ENCODE measurements at regions not wholly inside any gene's neighbourhood (a gene's known extent, or its start where the extent isn't known, plus 50 kb on each side); places are given as distances from the start of the nearest gene placed in this dataset.

DNA sequence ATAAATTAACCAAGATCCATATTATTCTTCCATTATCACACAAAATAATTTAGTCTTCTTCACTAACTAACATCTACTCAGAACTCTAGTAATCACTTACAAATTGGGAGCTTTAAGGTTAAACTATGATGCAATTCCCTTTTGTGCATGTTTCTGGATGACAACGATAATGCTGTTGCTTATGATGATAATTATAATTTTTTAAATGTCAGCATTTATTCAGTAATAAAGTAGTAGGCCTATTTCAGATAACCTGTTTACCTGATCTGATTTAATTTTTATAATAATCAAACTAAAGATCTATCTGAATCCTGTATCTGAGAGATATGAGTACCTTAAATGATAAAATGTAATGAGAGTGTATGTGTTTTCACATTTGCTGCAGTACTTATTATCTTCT, 507.8 kb upstream of the GRID2 start:
- Histone ChIP-seq H3K36me3 (no peaks in the 10 kb centered on the region), H3K4me1 (no peaks in the 10 kb centered on the region), H3K4me3 (no peak overlapping the region), H3K27me3 (no peaks in the 10 kb centered on the region), H3K27ac (no peak overlapping the region), H3K9me3 (no peaks in the 10 kb centered on the region)
- intact Hi-C loops (cut with DNase I; ENCODE audit: low total_unique reads) = no loop called here
- DNase-seq = no peak
- no peak for TF ChIP-seq POLR2AphosphoS5 (IDR thresholded peaks at IDR 0.05)
- no peak for TF ChIP-seq EP300 (IDR thresholded peaks at IDR 0.05)
- TF ChIP-seq POLR2A (IDR thresholded peaks at IDR 0.05) = no peak
- TF ChIP-seq, protein P1, sequence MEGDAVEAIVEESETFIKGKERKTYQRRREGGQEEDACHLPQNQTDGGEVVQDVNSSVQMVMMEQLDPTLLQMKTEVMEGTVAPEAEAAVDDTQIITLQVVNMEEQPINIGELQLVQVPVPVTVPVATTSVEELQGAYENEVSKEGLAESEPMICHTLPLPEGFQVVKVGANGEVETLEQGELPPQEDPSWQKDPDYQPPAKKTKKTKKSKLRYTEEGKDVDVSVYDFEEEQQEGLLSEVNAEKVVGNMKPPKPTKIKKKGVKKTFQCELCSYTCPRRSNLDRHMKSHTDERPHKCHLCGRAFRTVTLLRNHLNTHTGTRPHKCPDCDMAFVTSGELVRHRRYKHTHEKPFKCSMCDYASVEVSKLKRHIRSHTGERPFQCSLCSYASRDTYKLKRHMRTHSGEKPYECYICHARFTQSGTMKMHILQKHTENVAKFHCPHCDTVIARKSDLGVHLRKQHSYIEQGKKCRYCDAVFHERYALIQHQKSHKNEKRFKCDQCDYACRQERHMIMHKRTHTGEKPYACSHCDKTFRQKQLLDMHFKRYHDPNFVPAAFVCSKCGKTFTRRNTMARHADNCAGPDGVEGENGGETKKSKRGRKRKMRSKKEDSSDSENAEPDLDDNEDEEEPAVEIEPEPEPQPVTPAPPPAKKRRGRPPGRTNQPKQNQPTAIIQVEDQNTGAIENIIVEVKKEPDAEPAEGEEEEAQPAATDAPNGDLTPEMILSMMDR (IDR thresholded peaks at IDR 0.05) = no peak
- 91 to 94% (median 92%) methylated on average over 1 of the region's 1 CpG for WGBS, 5 donors

DNA sequence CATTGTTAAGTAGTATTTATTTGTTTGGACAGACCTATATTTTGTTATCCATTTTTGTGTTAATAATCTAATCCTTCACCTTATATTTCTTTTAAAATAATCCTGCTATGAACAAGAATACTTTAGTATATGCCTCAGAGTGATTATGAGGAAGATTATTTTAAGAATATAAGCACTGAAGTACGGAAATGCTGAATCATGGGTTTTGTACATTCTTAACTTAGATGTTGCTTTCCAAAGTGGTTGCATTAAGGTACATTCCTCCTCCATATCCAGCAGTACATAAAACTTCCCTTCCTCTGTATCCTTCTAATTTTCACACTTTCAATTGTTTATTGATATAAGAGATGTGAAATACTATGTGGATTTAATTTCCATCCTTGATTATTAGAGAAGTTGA, 491.4 kb upstream of the GRID2 start:
- intact Hi-C loops (cut with DNase I; ENCODE audit: low total_unique reads) = no loop called here
- TF ChIP-seq, protein P1 (IDR thresholded peaks at IDR 0.05) = no peak
- no peak for TF ChIP-seq EP300 (IDR thresholded peaks at IDR 0.05)
- no peak for TF ChIP-seq POLR2AphosphoS5 (IDR thresholded peaks at IDR 0.05)
- TF ChIP-seq POLR2A (IDR thresholded peaks at IDR 0.05) = no peak
- WGBS, 5 donors = 69 to 86% (median 78%) methylated on average over 1 of the region's 1 CpG
- no peak overlapping the region for H3K27ac ChIP-seq
- no peak overlapping the region for H3K4me3 ChIP-seq
- DNase-seq = no peak
- no peaks in the 10 kb centered on the region for H3K36me3 ChIP-seq
- H3K9me3 ChIP-seq = no peaks in the 10 kb centered on the region
- H3K27me3 ChIP-seq = no peaks in the 10 kb centered on the region
- H3K4me1 ChIP-seq = no peaks in the 10 kb centered on the region

DNA sequence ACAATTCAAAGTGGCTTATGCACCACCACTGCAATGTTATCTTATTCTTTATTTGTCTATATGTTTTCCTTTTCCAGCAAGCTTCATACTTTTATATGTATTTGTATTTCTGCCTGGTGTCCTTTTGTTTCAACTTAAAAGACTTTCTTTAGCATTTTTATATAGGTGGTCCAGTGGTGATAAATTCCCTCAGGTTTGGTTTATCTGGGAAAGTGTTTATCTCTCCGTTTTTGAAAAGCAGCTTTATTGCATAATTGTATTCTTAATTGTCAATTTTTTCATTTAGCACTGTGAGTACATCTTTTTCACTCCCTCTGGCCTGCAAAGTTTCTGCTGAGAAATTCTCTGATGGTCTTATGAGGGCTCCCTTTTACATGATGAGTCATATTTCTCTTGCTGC, 479.0 kb upstream of the GRID2 start:
- Histone ChIP-seq H3K9me3 (peaks cover 0 to 32% (median 10%) of the 10 kb centered on the region in 4 donors), H3K4me3 (no peak overlapping the region), H3K4me1 (no peaks in the 10 kb centered on the region), H3K27ac (no peak overlapping the region), H3K36me3 (no peaks in the 10 kb centered on the region), H3K27me3 (no peaks in the 10 kb centered on the region)
- no peak for DNase-seq
- TF ChIP-seq POLR2A (IDR thresholded peaks at IDR 0.05) (no peak), POLR2AphosphoS5 (IDR thresholded peaks at IDR 0.05) (no peak), EP300 (IDR thresholded peaks at IDR 0.05) (no peak)
- TF ChIP-seq, protein P1 (IDR thresholded peaks at IDR 0.05) = no peak
- intact Hi-C loops (cut with DNase I; ENCODE audit: low total_unique reads) = no loop called here
- WGBS, 5 donors = 63 to 78% (median 68%) methylated on average over 1 of the region's 1 CpG

DNA sequence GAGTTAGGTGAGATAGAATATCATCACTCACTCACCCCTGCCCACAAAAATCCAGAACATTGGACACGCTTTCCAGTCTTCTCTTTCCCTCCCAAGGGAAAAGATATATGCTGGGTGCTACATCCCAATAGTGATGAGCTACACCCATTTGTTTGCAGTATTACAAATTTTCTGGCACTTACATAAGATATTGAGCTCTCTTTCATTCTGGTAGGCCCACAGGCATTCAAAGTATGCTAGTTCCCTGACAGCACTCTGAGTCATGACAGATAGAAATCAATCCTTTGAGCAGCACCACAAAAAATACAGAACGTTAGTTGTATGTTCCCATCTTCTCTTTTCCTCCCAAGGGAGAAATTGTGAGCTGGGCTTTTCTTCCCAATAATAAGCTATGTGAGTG, 477.6 kb upstream of the GRID2 start:
- H3K4me1 ChIP-seq = no peaks in the 10 kb centered on the region

More for the DNA sequence above, 477.6 kb upstream of the GRID2 start:
- H3K4me3 ChIP-seq = no peak overlapping the region
- H3K9me3 ChIP-seq = peaks cover 0 to 23% (median 10%) of the 10 kb centered on the region in 4 donors
- no peaks in the 10 kb centered on the region for H3K27me3 ChIP-seq
- no peak for DNase-seq
- no peaks in the 10 kb centered on the region for H3K36me3 ChIP-seq
- intact Hi-C loops (cut with DNase I; ENCODE audit: low total_unique reads) = no loop called here
- TF ChIP-seq, protein P1 (IDR thresholded peaks at IDR 0.05) = no peak
- TF ChIP-seq POLR2A (IDR thresholded peaks at IDR 0.05) (no peak), EP300 (IDR thresholded peaks at IDR 0.05) (no peak), POLR2AphosphoS5 (IDR thresholded peaks at IDR 0.05) (no peak)
- WGBS, 5 donors = 81 to 96% (median 93%) methylated on average over 2 of the region's 2 CpGs
- H3K27ac ChIP-seq = no peak overlapping the region
